ENCODE measurements at regions not wholly inside any gene's neighbourhood (a gene's known extent, or its start where the extent isn't known, plus 50 kb on each side); places are given as distances from the start of the nearest gene placed in this dataset.

DNA sequence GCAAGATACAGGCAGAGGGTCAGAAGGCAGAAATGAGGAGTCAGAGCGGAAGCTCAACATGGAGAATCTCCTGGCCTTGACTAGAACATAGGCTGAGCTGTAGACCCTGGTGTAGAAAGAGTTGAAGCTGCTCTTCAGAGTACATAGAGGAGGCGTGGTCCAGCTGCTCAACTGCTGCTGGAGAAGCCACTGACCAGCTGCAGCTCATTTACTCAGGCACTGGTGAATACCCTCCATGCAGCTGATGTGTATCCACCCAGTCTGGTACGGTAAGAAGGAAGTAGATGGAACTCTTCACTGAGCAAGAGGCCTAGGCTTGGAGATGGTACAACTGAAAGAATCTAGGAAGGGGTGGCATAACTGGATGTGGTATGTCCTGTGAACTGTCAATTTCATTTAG, 148.8 kb upstream of the DHRS4 start:
- TF ChIP-seq EZH2phosphoT487 (IDR thresholded peaks at IDR 0.05; ENCODE audit: low read depth, severe bottlenecking, unreplicated experiment): no peak
- no peak for TF ChIP-seq EZH2 (IDR thresholded peaks at IDR 0.05; ENCODE audit: borderline replicate concordance)
- TF ChIP-seq CTCF (IDR thresholded peaks at IDR 0.05; ENCODE audit: poor library complexity): no peak
- no peaks in the 10 kb centered on the region for H4K20me1 ChIP-seq (ENCODE audit: insufficient read depth, poor library complexity, severe bottlenecking)
- no peak overlapping the region for H2AFZ ChIP-seq
- WGBS (ENCODE audit: low lambda C conversion rate, missing lambda C conversion rate): 49% methylated on average over 3 of the region's 3 CpGs
- no peak overlapping the region for H3K4me3 ChIP-seq
- no peaks in the 10 kb centered on the region for H3K4me1 ChIP-seq (ENCODE audit: insufficient read depth)
- H3K36me3 ChIP-seq (replicated peaks; ENCODE audit: insufficient read depth, low read depth): no peaks in the 10 kb centered on the region
- H3K27me3 ChIP-seq: no peaks in the 10 kb centered on the region
- H3K9me2 ChIP-seq (replicated peaks; ENCODE audit: insufficient read depth): no peaks in the 10 kb centered on the region
- H3K27ac ChIP-seq: no peak overlapping the region
- H3K4me2 ChIP-seq: no peak overlapping the region
- no peaks in the 10 kb centered on the region for H3K79me2 ChIP-seq
- no peaks in the 10 kb centered on the region for H3K9me3 ChIP-seq (ENCODE audit: low read depth)
- no peak for DNase-seq (ENCODE audit: low spot score)

- Histone ChIP-seq H4K20me1 (ENCODE audit: insufficient read depth, poor library complexity, severe bottlenecking) (no peaks in the 10 kb centered on the region), H3K4me1 (ENCODE audit: insufficient read depth) (no peaks in the 10 kb centered on the region), H3K4me2 (no peak overlapping the region), H3K9me3 (ENCODE audit: low read depth) (no peaks in the 10 kb centered on the region), H3K27ac (no peak overlapping the region), H3K4me3 (no peak overlapping the region), H3K79me2 (no peaks in the 10 kb centered on the region), H3K36me3 (replicated peaks; ENCODE audit: insufficient read depth, low read depth) (no peaks in the 10 kb centered on the region), H3K27me3 (no peaks in the 10 kb centered on the region), H3K9me2 (replicated peaks; ENCODE audit: insufficient read depth) (no peaks in the 10 kb centered on the region), H2AFZ (no peak overlapping the region)
- no peak for DNase-seq (ENCODE audit: low spot score)
- TF ChIP-seq CTCF (IDR thresholded peaks at IDR 0.05; ENCODE audit: poor library complexity) (no peak), EZH2 (IDR thresholded peaks at IDR 0.05; ENCODE audit: borderline replicate concordance) (no peak), EZH2phosphoT487 (IDR thresholded peaks at IDR 0.05; ENCODE audit: low read depth, severe bottlenecking, unreplicated experiment) (no peak)
Measured at GRCh38 chr14:23805761-23806160, 147.8 kb upstream of the DHRS4 start.

- H3K9me3 ChIP-seq (ENCODE audit: low read depth): no peaks in the 10 kb centered on the region
- no peaks in the 10 kb centered on the region for H4K20me1 ChIP-seq (ENCODE audit: insufficient read depth, poor library complexity, severe bottlenecking)
- H3K27ac ChIP-seq: no peak overlapping the region
- H3K79me2 ChIP-seq: no peaks in the 10 kb centered on the region
- no peaks in the 10 kb centered on the region for H3K9me2 ChIP-seq (replicated peaks; ENCODE audit: insufficient read depth)
- no peaks in the 10 kb centered on the region for H3K4me1 ChIP-seq (ENCODE audit: insufficient read depth)
- no peak for DNase-seq (ENCODE audit: low spot score)
- H3K36me3 ChIP-seq (replicated peaks; ENCODE audit: insufficient read depth, low read depth): no peaks in the 10 kb centered on the region
- no peak for TF ChIP-seq CTCF (IDR thresholded peaks at IDR 0.05; ENCODE audit: poor library complexity)
- TF ChIP-seq EZH2 (IDR thresholded peaks at IDR 0.05; ENCODE audit: borderline replicate concordance): no peak
- TF ChIP-seq EZH2phosphoT487 (IDR thresholded peaks at IDR 0.05; ENCODE audit: low read depth, severe bottlenecking, unreplicated experiment): no peak
- H3K4me2 ChIP-seq: no peak overlapping the region
- H3K4me3 ChIP-seq: no peak overlapping the region
- WGBS (ENCODE audit: low lambda C conversion rate, missing lambda C conversion rate): 74% methylated on average over 6 of the region's 6 CpGs
- H2AFZ ChIP-seq: no peak overlapping the region
- no peaks in the 10 kb centered on the region for H3K27me3 ChIP-seq
Measured at GRCh38 chr14:23814527-23815256, 138.9 kb upstream of the DHRS4 start.
